ENCODE measurements at regions not wholly inside any gene's neighbourhood (a gene's known extent, or its start where the extent isn't known, plus 50 kb on each side); places are given as distances from the start of the nearest gene placed in this dataset.
A peak's percentile ranks its signal among the peaks of the same experiment; 100 is the strongest.
"Not testable (repeated sequence)": the region's sequence is repeated elsewhere in the genome, so short reads cannot be mapped to it uniquely, and the experiment has no call there.

- H3K4me3 ChIP-seq (ENCODE audit: insufficient read depth, low read depth, low read length); H3K27me3 ChIP-seq (ENCODE audit: control insufficient read depth, insufficient read depth, low read length); H3K36me3 ChIP-seq (replicated peaks; ENCODE audit: control insufficient read depth, insufficient read depth, low read length); DNase-seq: not testable (repeated sequence)
Observed at GRCh38 chr7:1620176-1620575, 49.9 kb upstream of the ELFN1 start.

- DNase-seq = peak; percentile 62
- H3K27me3 ChIP-seq (ENCODE audit: control insufficient read depth, insufficient read depth, low read length) = no peaks in the 10 kb centered on the region
- no peak overlapping the region for H3K4me3 ChIP-seq (ENCODE audit: insufficient read depth, low read depth, low read length)
- H3K36me3 ChIP-seq (replicated peaks; ENCODE audit: control insufficient read depth, insufficient read depth, low read length) = no peaks in the 10 kb centered on the region
Observed at GRCh38 chr7:1619152-1620079, 49.6 kb upstream of the PSMG3 start.
